ENCODE measurements at regions not wholly inside any gene's neighbourhood (a gene's known extent, or its start where the extent isn't known, plus 50 kb on each side); places are given as distances from the start of the nearest gene placed in this dataset.

- DNase-seq (ENCODE audit: low spot score), result no peak
- no peak for TF ChIP-seq CTCF (IDR thresholded peaks at IDR 0.05; ENCODE audit: borderline replicate concordance, control extremely low read depth, extremely low read depth, insufficient read depth, missing control alignments)
- in situ Hi-C loops (cut with MboI; ENCODE audit: low sequenced_read_pairs, unreplicated experiment), result no loop called here
These were observed 94.4 kb upstream of the NEUROD1 start for GRCh38 chr2:181774685-181775084.

DNA sequence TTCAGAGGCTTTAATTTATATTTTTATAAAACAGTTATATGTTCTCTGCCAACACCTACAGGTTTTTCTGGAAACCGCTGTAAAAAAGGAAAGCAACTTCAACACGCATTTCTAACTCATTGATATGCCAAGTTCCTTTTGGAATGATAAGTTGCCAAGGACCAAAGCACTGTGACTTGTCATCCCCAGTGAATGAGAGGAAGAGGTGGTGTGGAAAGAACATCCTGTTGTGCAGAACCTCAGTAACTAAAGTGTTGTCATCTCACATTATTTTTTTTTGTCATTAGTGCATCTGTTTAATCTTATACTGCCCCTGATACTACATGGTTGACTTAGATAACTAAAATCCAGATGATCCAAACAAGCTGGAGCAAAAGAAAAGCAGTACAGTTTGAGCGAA lies 96.0 kb upstream of the NEUROD1 start:
- no peak for TF ChIP-seq CTCF (IDR thresholded peaks at IDR 0.05; ENCODE audit: borderline replicate concordance, control extremely low read depth, extremely low read depth, insufficient read depth, missing control alignments)
- in situ Hi-C loops (cut with MboI; ENCODE audit: low sequenced_read_pairs, unreplicated experiment), result no loop called here
- DNase-seq (ENCODE audit: low spot score), result no peak

DNA sequence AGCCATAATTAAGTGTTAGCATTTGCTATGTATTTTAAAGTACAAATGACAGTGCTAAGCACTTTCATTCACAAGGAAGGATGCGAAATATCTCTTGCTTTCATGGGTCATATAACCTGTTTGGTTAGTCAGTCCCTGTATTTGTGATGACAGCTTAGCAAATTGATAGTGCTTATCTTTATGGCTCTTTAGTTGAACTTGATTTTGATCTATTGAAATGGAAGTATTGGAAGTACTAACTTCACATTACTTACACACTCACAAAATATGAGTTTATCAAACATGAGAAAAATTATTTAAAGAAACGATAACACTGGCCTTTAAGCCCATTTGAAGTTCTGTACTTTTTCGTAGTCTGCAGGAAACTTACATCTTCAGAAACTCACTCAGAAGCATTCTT lies 97.4 kb upstream of the NEUROD1 start:
- in situ Hi-C loops (cut with MboI; ENCODE audit: low sequenced_read_pairs, unreplicated experiment), result no loop called here
- no peak for DNase-seq (ENCODE audit: low spot score)
- no peak for TF ChIP-seq CTCF (IDR thresholded peaks at IDR 0.05; ENCODE audit: borderline replicate concordance, control extremely low read depth, extremely low read depth, insufficient read depth, missing control alignments)

GRCh38 chr2:181778621-181779201 lies 98.4 kb upstream of the NEUROD1 start:
- DNase-seq (ENCODE audit: low spot score), result no peak
- in situ Hi-C loops (cut with MboI; ENCODE audit: low sequenced_read_pairs, unreplicated experiment), result no loop called here
- TF ChIP-seq CTCF (IDR thresholded peaks at IDR 0.05; ENCODE audit: borderline replicate concordance, control extremely low read depth, extremely low read depth, insufficient read depth, missing control alignments), result no peak

GRCh38 chr2:181779288-181780021 lies 99.1 kb upstream of the NEUROD1 start:
- TF ChIP-seq CTCF (IDR thresholded peaks at IDR 0.05; ENCODE audit: borderline replicate concordance, control extremely low read depth, extremely low read depth, insufficient read depth, missing control alignments), result no peak
- in situ Hi-C loops (cut with MboI; ENCODE audit: low sequenced_read_pairs, unreplicated experiment), result no loop called here
- no peak for DNase-seq (ENCODE audit: low spot score)

DNA sequence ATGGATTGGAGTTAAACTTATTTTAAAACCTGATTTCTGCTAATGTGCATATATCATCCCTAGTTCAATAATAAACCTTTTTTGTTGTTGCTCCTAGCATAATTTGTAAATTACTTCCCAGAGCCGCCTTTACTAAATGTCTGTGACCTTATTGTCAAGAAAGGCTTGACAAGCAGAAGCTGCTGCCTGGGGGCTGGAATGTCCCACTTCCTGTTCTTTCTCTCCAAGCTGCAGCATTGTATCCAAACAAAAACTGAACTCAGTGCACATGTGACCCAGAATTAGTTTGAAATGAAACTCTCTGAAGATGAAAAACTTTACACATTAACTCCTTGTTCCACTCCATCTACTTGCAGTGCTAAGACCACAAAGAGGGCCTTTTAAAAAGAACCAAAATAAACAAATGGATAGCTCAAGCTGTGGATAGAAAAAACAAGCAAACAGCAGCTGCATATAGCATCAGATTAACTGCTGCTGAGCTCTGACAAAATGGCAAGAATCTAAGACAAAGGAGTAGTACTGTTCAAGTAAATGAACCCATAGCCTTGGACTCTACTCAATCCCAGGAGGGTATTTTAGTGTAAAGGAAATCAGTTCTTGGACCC lies 99.8 kb upstream of the NEUROD1 start:
- no peak for TF ChIP-seq CTCF (IDR thresholded peaks at IDR 0.05; ENCODE audit: borderline replicate concordance, control extremely low read depth, extremely low read depth, insufficient read depth, missing control alignments)
- no peak for DNase-seq (ENCODE audit: low spot score)
- in situ Hi-C loops (cut with MboI; ENCODE audit: low sequenced_read_pairs, unreplicated experiment), result no loop called here
